WTC11 (cell line): ENCODE measurements at regions not wholly inside any gene's neighbourhood (a gene's known extent, or its start where the extent isn't known, plus 50 kb on each side); places are given as distances from the start of the nearest gene placed in this dataset.

Experiments
- ELF4 ChIP-seq: sonication (generic); formaldehyde crosslinking; IDR thresholded peaks from 2 replicates; pipeline ENCODE4 v1.8.1; 2022; ENCODE audit warnings: low read depth, mild to moderate bottlenecking, moderate library complexity, missing genetic modification reagents
- ESRRA ChIP-seq: sonication (generic); formaldehyde crosslinking; IDR thresholded peaks from 2 replicates; pipeline ENCODE4 v1.8.1; 2022; ENCODE audit warnings: mild to moderate bottlenecking, missing genetic modification reagents, borderline replicate concordance
- ETV6 ChIP-seq: sonication (generic); formaldehyde crosslinking; IDR thresholded peaks from 2 replicates; pipeline ENCODE4 v1.8.1; 2022; ENCODE audit warnings: mild to moderate bottlenecking, missing genetic modification reagents
- MAX ChIP-seq: sonication (generic); formaldehyde crosslinking; IDR thresholded peaks from 2 replicates; pipeline ENCODE4 v1.8.0; 2022; ENCODE audit warnings: mild to moderate bottlenecking, missing genetic modification reagents
- TP53 ChIP-seq: sonication (generic); formaldehyde crosslinking; IDR thresholded peaks from 2 replicates; pipeline ENCODE4 v1.8.1; 2023; ENCODE audit warnings: mild to moderate bottlenecking, missing genetic modification reagents
- ZNF232 ChIP-seq: sonication (generic); formaldehyde crosslinking; IDR thresholded peaks from 2 replicates; pipeline ENCODE4 v1.8.0; 2022; ENCODE audit warnings: mild to moderate bottlenecking, missing genetic modification reagents
- ZNF317 ChIP-seq: sonication (generic); formaldehyde crosslinking; IDR thresholded peaks from 2 replicates; pipeline ENCODE4 v1.8.1; 2023; ENCODE audit warnings: low read depth, mild to moderate bottlenecking, moderate library complexity, missing genetic modification reagents, borderline replicate concordance
- ZNF416 ChIP-seq: fragments of 250-450 bp; sonication (Bioruptor Pico); IDR thresholded peaks from 2 replicates; pipeline ENCODE4 v1.9.0; 2021; ENCODE audit warnings: mild to moderate bottlenecking, inconsistent platforms
- TF ChIP-seq, protein P1 (sequence below): fragments of 200-600 bp; IDR thresholded peaks from 2 replicates; pipeline ENCODE4 v1.8.0; 2022; ENCODE audit warnings: antibody characterized with exemption
- TF ChIP-seq, protein P2 (sequence below): sonication (generic); formaldehyde crosslinking; conservative IDR thresholded peaks from 2 replicates; pipeline ENCODE4 v1.8.1; 2022; ENCODE audit warnings: mild to moderate bottlenecking, missing genetic modification reagents

GRCh38 chr2:207450186-207450585 lies 79.6 kb upstream of the CREB1 start:
- TF ChIP-seq ESRRA (CRISPR knock-in tag) = no peak
- TF ChIP-seq ZNF416 (CRISPR knock-in tag) = no peak
- no peak for TF ChIP-seq ZNF232 (CRISPR knock-in tag)
- TF ChIP-seq TP53 (CRISPR knock-in tag) = no peak
- no peak for TF ChIP-seq ZNF317 (CRISPR knock-in tag)
- TF ChIP-seq, protein P1, sequence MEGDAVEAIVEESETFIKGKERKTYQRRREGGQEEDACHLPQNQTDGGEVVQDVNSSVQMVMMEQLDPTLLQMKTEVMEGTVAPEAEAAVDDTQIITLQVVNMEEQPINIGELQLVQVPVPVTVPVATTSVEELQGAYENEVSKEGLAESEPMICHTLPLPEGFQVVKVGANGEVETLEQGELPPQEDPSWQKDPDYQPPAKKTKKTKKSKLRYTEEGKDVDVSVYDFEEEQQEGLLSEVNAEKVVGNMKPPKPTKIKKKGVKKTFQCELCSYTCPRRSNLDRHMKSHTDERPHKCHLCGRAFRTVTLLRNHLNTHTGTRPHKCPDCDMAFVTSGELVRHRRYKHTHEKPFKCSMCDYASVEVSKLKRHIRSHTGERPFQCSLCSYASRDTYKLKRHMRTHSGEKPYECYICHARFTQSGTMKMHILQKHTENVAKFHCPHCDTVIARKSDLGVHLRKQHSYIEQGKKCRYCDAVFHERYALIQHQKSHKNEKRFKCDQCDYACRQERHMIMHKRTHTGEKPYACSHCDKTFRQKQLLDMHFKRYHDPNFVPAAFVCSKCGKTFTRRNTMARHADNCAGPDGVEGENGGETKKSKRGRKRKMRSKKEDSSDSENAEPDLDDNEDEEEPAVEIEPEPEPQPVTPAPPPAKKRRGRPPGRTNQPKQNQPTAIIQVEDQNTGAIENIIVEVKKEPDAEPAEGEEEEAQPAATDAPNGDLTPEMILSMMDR = no peak
- TF ChIP-seq ETV6 = no peak
- TF ChIP-seq ELF4 (CRISPR knock-in tag) = no peak
- TF ChIP-seq, protein P2, sequence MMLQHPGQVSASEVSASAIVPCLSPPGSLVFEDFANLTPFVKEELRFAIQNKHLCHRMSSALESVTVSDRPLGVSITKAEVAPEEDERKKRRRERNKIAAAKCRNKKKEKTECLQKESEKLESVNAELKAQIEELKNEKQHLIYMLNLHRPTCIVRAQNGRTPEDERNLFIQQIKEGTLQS (CRISPR knock-in tag) = no peak
- TF ChIP-seq MAX = no peak
